ENCODE measurements at regions not wholly inside any gene's neighbourhood (a gene's known extent, or its start where the extent isn't known, plus 50 kb on each side); places are given as distances from the start of the nearest gene placed in this dataset.

DNA sequence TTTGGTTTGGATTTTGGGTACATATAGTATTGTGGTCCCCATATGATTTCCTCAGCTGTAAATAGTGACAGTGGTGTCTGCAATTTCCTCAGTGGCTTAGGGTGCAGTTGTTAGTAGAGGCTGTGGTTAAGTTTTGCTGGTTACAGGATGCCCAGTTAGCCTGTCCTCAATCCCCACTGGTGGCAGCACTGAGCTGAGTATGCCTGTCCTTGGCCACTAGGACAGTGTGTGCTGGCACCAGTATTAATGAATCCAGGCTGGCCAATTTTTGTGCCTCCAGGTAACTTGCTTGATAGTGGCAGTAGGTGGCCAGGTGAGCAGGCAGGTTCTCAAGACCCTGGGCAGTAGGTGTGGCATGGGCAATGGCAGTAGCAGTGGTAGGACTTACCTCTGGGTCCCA lies 973.1 kb downstream of the TMEM182 start:
- TF ChIP-seq, protein P1, sequence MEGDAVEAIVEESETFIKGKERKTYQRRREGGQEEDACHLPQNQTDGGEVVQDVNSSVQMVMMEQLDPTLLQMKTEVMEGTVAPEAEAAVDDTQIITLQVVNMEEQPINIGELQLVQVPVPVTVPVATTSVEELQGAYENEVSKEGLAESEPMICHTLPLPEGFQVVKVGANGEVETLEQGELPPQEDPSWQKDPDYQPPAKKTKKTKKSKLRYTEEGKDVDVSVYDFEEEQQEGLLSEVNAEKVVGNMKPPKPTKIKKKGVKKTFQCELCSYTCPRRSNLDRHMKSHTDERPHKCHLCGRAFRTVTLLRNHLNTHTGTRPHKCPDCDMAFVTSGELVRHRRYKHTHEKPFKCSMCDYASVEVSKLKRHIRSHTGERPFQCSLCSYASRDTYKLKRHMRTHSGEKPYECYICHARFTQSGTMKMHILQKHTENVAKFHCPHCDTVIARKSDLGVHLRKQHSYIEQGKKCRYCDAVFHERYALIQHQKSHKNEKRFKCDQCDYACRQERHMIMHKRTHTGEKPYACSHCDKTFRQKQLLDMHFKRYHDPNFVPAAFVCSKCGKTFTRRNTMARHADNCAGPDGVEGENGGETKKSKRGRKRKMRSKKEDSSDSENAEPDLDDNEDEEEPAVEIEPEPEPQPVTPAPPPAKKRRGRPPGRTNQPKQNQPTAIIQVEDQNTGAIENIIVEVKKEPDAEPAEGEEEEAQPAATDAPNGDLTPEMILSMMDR (IDR thresholded peaks at IDR 0.05; ENCODE audit: control extremely low read depth, extremely low read depth), result no peak
- H3K9ac ChIP-seq (ENCODE audit: insufficient read depth in 1 of 2, low read length in 2 of 2), result no peak overlapping the region
- ATAC-seq (ENCODE audit: insufficient read depth, low FRiP score), result no peak
- no peak overlapping the region for H3K27ac ChIP-seq (ENCODE audit: low read depth in 1 of 2, low read length in 1 of 2)
- no peak overlapping the region for H3K4me3 ChIP-seq
- no peaks in the 10 kb centered on the region for H3K27me3 ChIP-seq (ENCODE audit: control insufficient read depth in 3 of 3, insufficient read depth in 3 of 3, low read length in 2 of 3)
- H3K36me3 ChIP-seq (ENCODE audit: control insufficient read depth in 4 of 4, insufficient read depth in 4 of 4, low read length in 4 of 4), result no peaks in the 10 kb centered on the region
- H3K4me1 ChIP-seq (ENCODE audit: control insufficient read depth in 5 of 5, insufficient read depth in 5 of 5, low read length in 5 of 5), result no peaks in the 10 kb centered on the region
- peaks cover 0 to 21% (median 7%) of the 10 kb centered on the region in 4 donors for H3K9me3 ChIP-seq (ENCODE audit: control insufficient read depth in 4 of 4, insufficient read depth in 3 of 4, low read length in 3 of 4)
- DNase-seq, result no peak

DNA sequence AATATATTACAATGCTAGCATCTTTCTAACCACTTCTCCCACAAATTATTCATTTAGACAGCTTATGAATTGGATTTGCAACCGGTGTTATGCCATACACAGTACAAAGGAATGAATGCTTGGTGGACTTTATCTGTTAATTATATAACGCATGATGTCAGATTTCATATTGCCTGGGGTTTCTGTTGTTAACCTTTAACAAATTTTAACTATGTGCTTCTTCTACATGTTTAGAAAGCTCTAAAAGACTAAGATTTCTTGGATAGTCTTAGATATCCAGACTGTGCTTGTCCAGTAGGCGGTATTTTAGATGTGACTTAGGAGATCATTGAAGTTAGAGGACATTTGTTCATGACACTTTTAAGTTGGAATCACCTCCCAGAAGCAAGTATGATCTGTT lies 976.3 kb downstream of the TMEM182 start:
- ATAC-seq (ENCODE audit: insufficient read depth, low FRiP score) (no peak), DNase-seq (no peak)
- Histone ChIP-seq H3K27ac (ENCODE audit: low read depth in 1 of 2, low read length in 1 of 2) (no peak overlapping the region), H3K9me3 (ENCODE audit: control insufficient read depth in 4 of 4, insufficient read depth in 3 of 4, low read length in 3 of 4) (peaks cover 0 to 19% (median 4%) of the 10 kb centered on the region in 4 donors), H3K27me3 (ENCODE audit: control insufficient read depth in 3 of 3, insufficient read depth in 3 of 3, low read length in 2 of 3) (no peaks in the 10 kb centered on the region), H3K4me3 (no peak overlapping the region), H3K4me1 (ENCODE audit: control insufficient read depth in 5 of 5, insufficient read depth in 5 of 5, low read length in 5 of 5) (no peaks in the 10 kb centered on the region), H3K9ac (ENCODE audit: insufficient read depth in 1 of 2, low read length in 2 of 2) (no peak overlapping the region), H3K36me3 (ENCODE audit: control insufficient read depth in 4 of 4, insufficient read depth in 4 of 4, low read length in 4 of 4) (no peaks in the 10 kb centered on the region)
- TF ChIP-seq, protein P1 (IDR thresholded peaks at IDR 0.05; ENCODE audit: control extremely low read depth, extremely low read depth), result no peak
- 77 to 91% methylated on average over 3 of the region's 3 CpGs for WGBS, 2 donors

DNA sequence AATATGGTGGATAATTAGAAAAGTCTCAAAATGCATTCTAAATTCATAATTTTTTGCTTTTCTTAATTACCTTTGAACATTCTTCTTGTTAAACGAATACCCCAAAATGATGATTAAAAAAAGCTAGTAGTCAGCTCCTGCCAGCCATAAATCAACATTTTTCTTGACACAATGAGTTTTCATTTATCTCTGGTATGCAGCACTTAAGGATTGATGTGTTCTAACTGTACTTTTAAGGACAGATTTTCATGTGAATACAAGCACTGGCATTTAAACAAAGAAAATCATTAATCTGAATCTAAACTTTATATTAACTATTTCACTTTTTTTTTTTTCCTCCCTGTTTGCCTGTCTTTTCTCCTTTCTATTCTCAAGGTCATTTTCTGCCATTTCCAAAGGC lies 976.8 kb downstream of the TMEM182 start:
- ATAC-seq (ENCODE audit: insufficient read depth, low FRiP score), result no peak
- TF ChIP-seq, protein P1 (IDR thresholded peaks at IDR 0.05; ENCODE audit: control extremely low read depth, extremely low read depth), result no peak
- no peak overlapping the region for H3K9ac ChIP-seq (ENCODE audit: insufficient read depth in 1 of 2, low read length in 2 of 2)
- no peaks in the 10 kb centered on the region for H3K27me3 ChIP-seq (ENCODE audit: control insufficient read depth in 3 of 3, insufficient read depth in 3 of 3, low read length in 2 of 3)
- no peak overlapping the region for H3K4me3 ChIP-seq
- 46 to 60% methylated on average over 1 of the region's 1 CpG for WGBS, 2 donors
- H3K9me3 ChIP-seq (ENCODE audit: control insufficient read depth in 4 of 4, insufficient read depth in 3 of 4, low read length in 3 of 4), result peaks cover 0 to 14% (median 2%) of the 10 kb centered on the region in 4 donors
- no peak overlapping the region for H3K27ac ChIP-seq (ENCODE audit: low read depth in 1 of 2, low read length in 1 of 2)
- no peaks in the 10 kb centered on the region for H3K36me3 ChIP-seq (ENCODE audit: control insufficient read depth in 4 of 4, insufficient read depth in 4 of 4, low read length in 4 of 4)
- no peak for DNase-seq
- no peaks in the 10 kb centered on the region for H3K4me1 ChIP-seq (ENCODE audit: control insufficient read depth in 5 of 5, insufficient read depth in 5 of 5, low read length in 5 of 5)

DNA sequence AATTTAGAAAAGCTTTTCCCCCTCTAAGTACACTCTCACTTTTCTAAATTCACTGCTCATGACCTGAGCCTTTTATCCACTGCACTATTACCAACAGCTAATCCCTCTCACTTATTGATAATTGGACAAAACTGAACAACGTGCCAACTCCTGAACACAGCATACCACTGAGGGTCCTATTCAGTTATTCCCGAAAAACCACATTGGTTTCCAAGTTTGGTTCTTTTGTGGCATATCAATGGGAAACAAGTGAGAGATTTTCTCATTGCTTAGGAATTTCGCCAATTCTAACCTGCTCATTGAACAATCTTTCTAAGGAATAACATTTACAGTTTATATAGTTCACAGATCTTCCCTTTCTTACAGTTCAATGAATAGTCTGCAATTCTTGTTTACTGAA lies 977.4 kb downstream of the TMEM182 start:
- Histone ChIP-seq H3K4me1 (ENCODE audit: control insufficient read depth in 5 of 5, insufficient read depth in 5 of 5, low read length in 5 of 5) (no peaks in the 10 kb centered on the region), H3K9ac (ENCODE audit: insufficient read depth in 1 of 2, low read length in 2 of 2) (no peak overlapping the region), H3K4me3 (no peak overlapping the region), H3K9me3 (ENCODE audit: control insufficient read depth in 4 of 4, insufficient read depth in 3 of 4, low read length in 3 of 4) (peaks cover 0 to 10% (median 0%) of the 10 kb centered on the region in 4 donors), H3K36me3 (ENCODE audit: control insufficient read depth in 4 of 4, insufficient read depth in 4 of 4, low read length in 4 of 4) (no peaks in the 10 kb centered on the region), H3K27me3 (ENCODE audit: control insufficient read depth in 3 of 3, insufficient read depth in 3 of 3, low read length in 2 of 3) (no peaks in the 10 kb centered on the region), H3K27ac (ENCODE audit: low read depth in 1 of 2, low read length in 1 of 2) (no peak overlapping the region)
- ATAC-seq (ENCODE audit: insufficient read depth, low FRiP score), result no peak
- 77 to 86% methylated on average over 3 of the region's 3 CpGs for WGBS, 2 donors
- DNase-seq, result no peak
- TF ChIP-seq, protein P1 (IDR thresholded peaks at IDR 0.05; ENCODE audit: control extremely low read depth, extremely low read depth), result no peak
